Liver (tissue), 3 donors: ENCODE measurements at regions not wholly inside any gene's neighbourhood (a gene's known extent, or its start where the extent isn't known, plus 50 kb on each side); places are given as distances from the start of the nearest gene placed in this dataset.

Experiments used
- TAF1 ChIP-seq: conservative IDR thresholded peaks from 2 replicates; pipeline ENCODE4 v1.6.1; 2016; ENCODE audit warnings: antibody characterized with exemption, mild to moderate bottlenecking
- TF ChIP-seq, protein P1 (sequence below): fragments of 150-350 bp; IDR thresholded peaks from 2 replicates; pipeline ENCODE4 v1.5.1; 2017; ENCODE audit warnings: improper control_type of control experiment, low read depth, low read length; ENCODE audit not compliant: missing input control
- donor health status: healthy.
- donor health status: healthy.

DNA sequence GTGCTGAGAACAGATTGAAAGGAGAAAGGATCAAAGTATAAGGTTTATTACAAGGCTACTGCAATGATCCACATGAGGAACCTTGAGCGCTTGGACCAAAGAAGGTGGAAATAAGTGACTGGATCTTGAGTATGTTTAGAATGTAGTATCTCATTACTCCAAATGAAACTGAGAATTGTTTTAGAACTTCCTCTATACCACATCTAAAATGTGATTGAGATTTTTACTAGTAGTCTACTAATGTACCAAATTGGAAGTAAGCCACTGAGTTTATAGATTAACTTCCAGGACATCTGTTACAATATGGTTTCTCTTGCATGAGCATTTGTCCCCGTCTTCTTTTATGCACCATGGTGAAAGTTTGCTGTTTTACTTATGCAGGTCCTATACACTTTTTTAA, 300.5 kb downstream of the SUCLG1 start:
- no peak for TF ChIP-seq TAF1
- TF ChIP-seq, protein P1, sequence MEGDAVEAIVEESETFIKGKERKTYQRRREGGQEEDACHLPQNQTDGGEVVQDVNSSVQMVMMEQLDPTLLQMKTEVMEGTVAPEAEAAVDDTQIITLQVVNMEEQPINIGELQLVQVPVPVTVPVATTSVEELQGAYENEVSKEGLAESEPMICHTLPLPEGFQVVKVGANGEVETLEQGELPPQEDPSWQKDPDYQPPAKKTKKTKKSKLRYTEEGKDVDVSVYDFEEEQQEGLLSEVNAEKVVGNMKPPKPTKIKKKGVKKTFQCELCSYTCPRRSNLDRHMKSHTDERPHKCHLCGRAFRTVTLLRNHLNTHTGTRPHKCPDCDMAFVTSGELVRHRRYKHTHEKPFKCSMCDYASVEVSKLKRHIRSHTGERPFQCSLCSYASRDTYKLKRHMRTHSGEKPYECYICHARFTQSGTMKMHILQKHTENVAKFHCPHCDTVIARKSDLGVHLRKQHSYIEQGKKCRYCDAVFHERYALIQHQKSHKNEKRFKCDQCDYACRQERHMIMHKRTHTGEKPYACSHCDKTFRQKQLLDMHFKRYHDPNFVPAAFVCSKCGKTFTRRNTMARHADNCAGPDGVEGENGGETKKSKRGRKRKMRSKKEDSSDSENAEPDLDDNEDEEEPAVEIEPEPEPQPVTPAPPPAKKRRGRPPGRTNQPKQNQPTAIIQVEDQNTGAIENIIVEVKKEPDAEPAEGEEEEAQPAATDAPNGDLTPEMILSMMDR = no peak
